PC-9 (cell line): ENCODE measurements at regions not wholly inside any gene's neighbourhood (a gene's known extent, or its start where the extent isn't known, plus 50 kb on each side); places are given as distances from the start of the nearest gene placed in this dataset.

Experiments
- CTCF ChIP-seq: fragments of 200-600 bp; sonication (generic); conservative IDR thresholded peaks from 2 replicates; pipeline ENCODE4 v1.6.1; 2017; ENCODE audit warnings: mixed run types, antibody characterized with exemption, mild to moderate bottlenecking, moderate library complexity
- EZH2 ChIP-seq: fragments of 200-600 bp; sonication (generic); IDR thresholded peaks from 2 replicates; pipeline ENCODE4 v1.8.0; 2017; ENCODE audit warnings: antibody characterized with exemption, low read depth

- TF ChIP-seq CTCF (no peak), EZH2 (no peak)
Observed at GRCh38 chr4:181507938-181508337, 735.3 kb upstream of the TENM3 start.
